GM12874 (cell line): ENCODE measurements at regions not wholly inside any gene's neighbourhood (a gene's known extent, or its start where the extent isn't known, plus 50 kb on each side); places are given as distances from the start of the nearest gene placed in this dataset.

Experiments used
- CTCF ChIP-seq: IDR thresholded peaks from 2 replicates; pipeline ENCODE4 v1.5.1; 2011; ENCODE audit warnings: low read depth, mild to moderate bottlenecking, control low read depth, low read length, moderate library complexity; ENCODE audit not compliant: insufficient read depth

GRCh38 chr18:67139899-67140298 lies 376.6 kb downstream of the DSEL start:
- no peak for TF ChIP-seq CTCF

- TF ChIP-seq CTCF = no peak
Observed at GRCh38 chr18:67135981-67136380, 380.5 kb downstream of the DSEL start.

- no peak for TF ChIP-seq CTCF
Observed at GRCh38 chr18:67134911-67135310, 381.6 kb downstream of the DSEL start.

GRCh38 chr18:67133669-67134068 lies 382.9 kb downstream of the DSEL start:
- TF ChIP-seq CTCF = no peak

- no peak for TF ChIP-seq CTCF
Observed at GRCh38 chr18:67132919-67133318, 383.6 kb downstream of the DSEL start.

- TF ChIP-seq CTCF = no peak
Observed at GRCh38 chr18:67131498-67131897, 385.0 kb downstream of the DSEL start.

- no peak for TF ChIP-seq CTCF
Observed at GRCh38 chr18:67123901-67124300, 392.6 kb downstream of the DSEL start.

- no peak for TF ChIP-seq CTCF
Observed at GRCh38 chr18:67117804-67118203, 398.7 kb downstream of the DSEL start.
